ENCODE measurements at regions not wholly inside any gene's neighbourhood (a gene's known extent, or its start where the extent isn't known, plus 50 kb on each side); places are given as distances from the start of the nearest gene placed in this dataset.

GRCh38 chr3:38984110-38984509 is 67.6 kb downstream of the SCN11A start:
- no peaks in the 10 kb centered on the region for H3K9me3 ChIP-seq (ENCODE audit: low read length)
- H3K36me3 ChIP-seq (replicated peaks in 1 of 2; ENCODE audit: control insufficient read depth in 1 of 2, insufficient read depth in 2 of 2, low read length in 2 of 2), result no peaks in the 10 kb centered on the region
- no peak for FAIRE-seq
- H3K27ac ChIP-seq (ENCODE audit: extremely low read length, insufficient read depth, low read length), result no peak overlapping the region
- no peaks in the 10 kb centered on the region for H3K79me2 ChIP-seq (ENCODE audit: insufficient read depth, low read length)
- in situ Hi-C loops (cut with HindIII; ENCODE audit: extremely low pct_ligation_motif_present, low pct_unique_long_range_greater_than_20kb), result no loop called here
- H3K4me3 ChIP-seq (replicated peaks in 1 of 3; ENCODE audit: insufficient read depth in 1 of 3, low read depth in 2 of 3, low read length in 3 of 3), result no peak overlapping the region
- H2AFZ ChIP-seq (ENCODE audit: low read length), result no peak overlapping the region
- intact Hi-C loops (cut with micrococcal nuclease; ENCODE audit: unreplicated experiment), result no loop called here
- H3K4me2 ChIP-seq (ENCODE audit: low read depth, low read length), result no peak overlapping the region
- ATAC-seq, result no peak
- no peaks in the 10 kb centered on the region for H3K4me1 ChIP-seq (ENCODE audit: insufficient read depth, low read length)
- peaks cover 0 to 28% of the 10 kb centered on the region in 2 experiments; a peak in 3 of 5 replicates for H3K27me3 ChIP-seq (ENCODE audit: control insufficient read depth in 1 of 2, insufficient read depth in 2 of 2, low read length in 2 of 2)
- POLR2A ChIA-PET, result no interaction called here
- H4K20me1 ChIP-seq (ENCODE audit: insufficient read depth, low read length), result no peaks in the 10 kb centered on the region
- CTCF ChIA-PET (ENCODE audit: low intra/inter-chr PET ratio, low total read pairs), result no interaction called here
- BruUV-seq (replicated peaks), result no TSS peak
- no peak for DNase-seq (ENCODE audit: low spot score)
- TF ChIP-seq ASH2L (IDR thresholded peaks at IDR 0.05; ENCODE audit: insufficient read length, low read depth, low read length) (no peak), MAFK (conservative IDR thresholded peaks at IDR 0.05 in 1 of 2, IDR thresholded peaks at IDR 0.05 in 1 of 2; ENCODE audit: low read length in 2 of 2) (0 out of 4 replicates have a peak, but pooled peaks of 1 of the 2 experiments have one; percentile 15)
- no peak overlapping the region for H3K9ac ChIP-seq (ENCODE audit: insufficient read depth, low read depth, low read length)

- no TSS peak for BruUV-seq (replicated peaks)
- Histone ChIP-seq H3K27me3 (ENCODE audit: control insufficient read depth in 1 of 2, insufficient read depth in 2 of 2, low read length in 2 of 2) (peaks cover 2 to 18% of the 10 kb centered on the region in 2 experiments; a peak in 4 of 5 replicates), H2AFZ (ENCODE audit: low read length) (no peak overlapping the region), H3K79me2 (ENCODE audit: insufficient read depth, low read length) (no peaks in the 10 kb centered on the region), H4K20me1 (ENCODE audit: insufficient read depth, low read length) (no peaks in the 10 kb centered on the region), H3K4me2 (ENCODE audit: low read depth, low read length) (no peak overlapping the region), H3K4me3 (replicated peaks in 1 of 3; ENCODE audit: insufficient read depth in 1 of 3, low read depth in 2 of 3, low read length in 3 of 3) (no peak overlapping the region), H3K36me3 (replicated peaks in 1 of 2; ENCODE audit: control insufficient read depth in 1 of 2, insufficient read depth in 2 of 2, low read length in 2 of 2) (no peaks in the 10 kb centered on the region), H3K9ac (ENCODE audit: insufficient read depth, low read depth, low read length) (no peak overlapping the region), H3K9me3 (ENCODE audit: low read length) (no peaks in the 10 kb centered on the region), H3K4me1 (ENCODE audit: insufficient read depth, low read length) (no peaks in the 10 kb centered on the region), H3K27ac (ENCODE audit: extremely low read length, insufficient read depth, low read length) (no peak overlapping the region)
- in situ Hi-C loops (cut with HindIII; ENCODE audit: extremely low pct_ligation_motif_present, low pct_unique_long_range_greater_than_20kb), result no loop called here
- CTCF ChIA-PET (ENCODE audit: low intra/inter-chr PET ratio, low total read pairs), result no interaction called here
- WGBS (ENCODE audit: low lambda C conversion rate), result 28% methylated on average over 2 of the region's 2 CpGs
- FAIRE-seq (no peak), ATAC-seq (no peak), DNase-seq (ENCODE audit: low spot score) (no peak)
- POLR2A ChIA-PET, result no interaction called here
- intact Hi-C loops (cut with micrococcal nuclease; ENCODE audit: unreplicated experiment), result no loop called here
- no peak for TF ChIP-seq ZNF589 (CRISPR knock-in tag; conservative IDR thresholded peaks at IDR 0.05)
- no peak for TF ChIP-seq GPN1 (CRISPR knock-in tag; IDR thresholded peaks at IDR 0.05; ENCODE audit: borderline replicate concordance)
- TF ChIP-seq ZBTB2 (CRISPR knock-in tag; IDR thresholded peaks at IDR 0.05; ENCODE audit: low read depth), result no peak
- TF ChIP-seq ZFP41 (CRISPR knock-in tag; IDR thresholded peaks at IDR 0.05; ENCODE audit: borderline replicate concordance), result no peak
- no peak for TF ChIP-seq THAP8 (CRISPR knock-in tag; IDR thresholded peaks at IDR 0.05; ENCODE audit: borderline replicate concordance)
- TF ChIP-seq EHMT2 (IDR thresholded peaks at IDR 0.05; ENCODE audit: borderline replicate concordance, low read depth, low read length), result no peak
- no peak for TF ChIP-seq GZF1 (CRISPR knock-in tag; IDR thresholded peaks at IDR 0.05)
- no peak for TF ChIP-seq BCL6 (CRISPR knock-in tag; IDR thresholded peaks at IDR 0.05)
- no peak for TF ChIP-seq MEF2D (CRISPR knock-in tag; IDR thresholded peaks at IDR 0.05)
- no peak for TF ChIP-seq ZIK1 (CRISPR knock-in tag; IDR thresholded peaks at IDR 0.05; ENCODE audit: borderline replicate concordance, low read depth)
- no peak for TF ChIP-seq ZNF83 (CRISPR knock-in tag; IDR thresholded peaks at IDR 0.05; ENCODE audit: borderline replicate concordance)
- no peak for TF ChIP-seq HOXD1 (CRISPR knock-in tag; IDR thresholded peaks at IDR 0.05)
- no peak for TF ChIP-seq NR2F1 (CRISPR knock-in tag; IDR thresholded peaks at IDR 0.05)
- TF ChIP-seq NR1H2 (CRISPR knock-in tag; IDR thresholded peaks at IDR 0.05; ENCODE audit: borderline replicate concordance, low read depth), result no peak
- no peak for TF ChIP-seq HOXA7 (CRISPR knock-in tag; IDR thresholded peaks at IDR 0.05)
- TF ChIP-seq ZFX (CRISPR knock-in tag; IDR thresholded peaks at IDR 0.05; ENCODE audit: low read depth), result no peak
Observed at GRCh38 chr3:38980938-38981337, 70.8 kb downstream of the SCN11A start.
